WTC11 (cell line): ENCODE measurements at regions not wholly inside any gene's neighbourhood (a gene's known extent, or its start where the extent isn't known, plus 50 kb on each side); places are given as distances from the start of the nearest gene placed in this dataset.

ENCODE experiments used
- ATAC-seq: fragments of 200-7000 bp; cut with Tn5 transposase; 2 replicates; pipeline ENCODE4 v1.10.0; 2021; ENCODE audit warnings: mild to moderate bottlenecking, moderate library complexity
- CTCF ChIA-PET: fragments of 300-600 bp; sonication (Branson Sonifier 250); formaldehyde crosslinking; loops from one replicate; lab custom pipeline; 2021; ENCODE audit warnings: antibody characterized with exemption; lab: Charles Lee
- POLR2A ChIA-PET: fragments of 350-600 bp; sonication (Branson Sonifier 250); formaldehyde crosslinking; loops from one replicate; lab custom pipeline; 2021; ENCODE audit warnings: antibody characterized with exemption; lab: Charles Lee
- DNase-seq: peaks from one replicate; pipeline ENCODE4 v3.0.0; 2021; ENCODE audit warnings: low spot score
- H3K27ac Mint-ChIP-seq: 2 replicates; pipeline ENCODE4 v1.8.0; 2021; ENCODE audit warnings: mixed read lengths
- H3K27me3 Mint-ChIP-seq: 2 replicates; pipeline ENCODE4 v1.8.0; 2021; ENCODE audit warnings: low read depth, mild to moderate bottlenecking, moderate library complexity, mixed read lengths
- H3K36me3 Mint-ChIP-seq: 2 replicates; pipeline ENCODE4 v1.8.0; 2021; ENCODE audit warnings: mixed read lengths
- H3K4me1 Mint-ChIP-seq: 2 replicates; pipeline ENCODE4 v1.8.0; 2022; ENCODE audit warnings: mixed read lengths
- H3K4me3 Mint-ChIP-seq: 2 replicates; pipeline ENCODE4 v1.8.0; 2021; ENCODE audit warnings: mild to moderate bottlenecking, moderate library complexity, mixed read lengths
- H3K9me3 Mint-ChIP-seq: 2 replicates; pipeline ENCODE4 v1.8.0; 2021; ENCODE audit warnings: mixed read lengths
- AFF4 ChIP-seq: sonication (generic); formaldehyde crosslinking; IDR thresholded peaks from 2 replicates; pipeline ENCODE4 v1.8.1; 2023; ENCODE audit warnings: mild to moderate bottlenecking, missing genetic modification reagents, borderline replicate concordance
- ARID4B ChIP-seq: sonication (generic); formaldehyde crosslinking; IDR thresholded peaks from 2 replicates; pipeline ENCODE4 v1.8.0; 2023; ENCODE audit warnings: missing genetic modification reagents, mild to moderate bottlenecking, borderline replicate concordance
- CDX4 ChIP-seq: fragments of 250-450 bp; sonication (Bioruptor Pico); IDR thresholded peaks from 2 replicates; pipeline ENCODE4 v1.9.0; 2021; ENCODE audit warnings: moderate library complexity, mild to moderate bottlenecking, inconsistent platforms, borderline replicate concordance
- E2F1 ChIP-seq: sonication (generic); formaldehyde crosslinking; IDR thresholded peaks from 2 replicates; pipeline ENCODE4 v1.8.0; 2022; ENCODE audit warnings: mild to moderate bottlenecking, missing genetic modification reagents
- FOXP4 ChIP-seq: sonication (generic); formaldehyde crosslinking; IDR thresholded peaks from 2 replicates; pipeline ENCODE4 v1.8.0; 2022; ENCODE audit warnings: mild to moderate bottlenecking, missing genetic modification reagents
- GRHL2 ChIP-seq: fragments of 250-450 bp; sonication (Bioruptor Pico); IDR thresholded peaks from 2 replicates; pipeline ENCODE4 v1.8.0; 2022; ENCODE audit warnings: mild to moderate bottlenecking, moderate library complexity; ENCODE audit not compliant: insufficient replicate concordance, severe bottlenecking
- IRF1 ChIP-seq: sonication (generic); formaldehyde crosslinking; IDR thresholded peaks from 2 replicates; pipeline ENCODE4 v1.8.0; 2023; ENCODE audit warnings: missing genetic modification reagents
- KAT7 ChIP-seq: sonication (generic); formaldehyde crosslinking; IDR thresholded peaks from 2 replicates; pipeline ENCODE4 v1.8.1; 2023; ENCODE audit warnings: missing genetic modification reagents, mild to moderate bottlenecking, borderline replicate concordance
- NFE2L1 ChIP-seq: sonication (generic); formaldehyde crosslinking; IDR thresholded peaks from 2 replicates; pipeline ENCODE4 v1.8.1; 2023; ENCODE audit warnings: missing genetic modification reagents
- NR2C2 ChIP-seq: sonication (generic); formaldehyde crosslinking; IDR thresholded peaks from 2 replicates; pipeline ENCODE4 v1.8.0; 2022; ENCODE audit warnings: mild to moderate bottlenecking, missing genetic modification reagents
- NR3C1 ChIP-seq: sonication (generic); formaldehyde crosslinking; conservative IDR thresholded peaks from 2 replicates; pipeline ENCODE4 v1.8.1; 2023; ENCODE audit warnings: low read depth, mild to moderate bottlenecking, missing genetic modification reagents
- PRRX2 ChIP-seq: fragments of 250-450 bp; sonication (Bioruptor Pico); IDR thresholded peaks from 2 replicates; pipeline ENCODE4 v1.8.0; 2021; ENCODE audit warnings: mild to moderate bottlenecking
- TEAD1 ChIP-seq: sonication (generic); formaldehyde crosslinking; IDR thresholded peaks from 2 replicates; pipeline ENCODE4 v1.8.0; 2022; ENCODE audit warnings: mild to moderate bottlenecking, missing genetic modification reagents
- TP53 ChIP-seq: sonication (generic); formaldehyde crosslinking; IDR thresholded peaks from 2 replicates; pipeline ENCODE4 v1.8.1; 2023; ENCODE audit warnings: mild to moderate bottlenecking, missing genetic modification reagents
- ZNF138 ChIP-seq: sonication (generic); formaldehyde crosslinking; conservative IDR thresholded peaks from 2 replicates; pipeline ENCODE4 v1.8.1; 2022; ENCODE audit warnings: mild to moderate bottlenecking, moderate library complexity, missing genetic modification reagents
- ZNF317 ChIP-seq: sonication (generic); formaldehyde crosslinking; IDR thresholded peaks from 2 replicates; pipeline ENCODE4 v1.8.1; 2023; ENCODE audit warnings: low read depth, mild to moderate bottlenecking, moderate library complexity, missing genetic modification reagents, borderline replicate concordance

- TF ChIP-seq GRHL2 (CRISPR knock-in tag) (no peak), TEAD1 (CRISPR knock-in tag) (peak; percentile 32; the same call in 1 of the 2 replicates), NFE2L1 (no peak), TP53 (CRISPR knock-in tag) (0 out of 2 replicates have a peak, but pooled peaks have one; percentile 34)
- TF ChIP-seq, all 79 proteins: peak for 8
These were observed 207.0 kb upstream of the FANCL start (continued) for GRCh38 chr2:58448065-58448507.

- no peak for DNase-seq
- peak; percentile 11 for ATAC-seq
- Mint-ChIP-seq H3K27me3 (no peaks in the 10 kb centered on the region), H3K27ac (peak overlapping the region; percentile 67), H3K4me3 (no peak overlapping the region), H3K9me3 (no peaks in the 10 kb centered on the region), H3K36me3 (no peaks in the 10 kb centered on the region), H3K4me1 (peaks cover 41% of the 10 kb centered on the region)
- ChIA-PET POLR2A (interaction anchor here (1.1 kb wide), 1 partner anchor 106 kb away, joined by 4 read pairs; no protein-coding TSS in a partner anchor), CTCF (interaction anchor here (0.7 to 4.3 kb wide), 41 partner anchors 9 to 727 kb away, joined by 3 to 58 read pairs (median 4); partner anchors contain the start of genes FANCL and VRK2)
- TF ChIP-seq FOXP4 (CRISPR knock-in tag): no peak
- TF ChIP-seq KAT7 (CRISPR knock-in tag): no peak
- no peak for TF ChIP-seq ARID4B (CRISPR knock-in tag)
- no peak for TF ChIP-seq PRRX2 (CRISPR knock-in tag)
- TF ChIP-seq NR3C1: no peak
- TF ChIP-seq AFF4 (CRISPR knock-in tag): no peak; the same call in 1 of the 2 replicates
- TF ChIP-seq ZNF317 (CRISPR knock-in tag): no peak
These were observed 206.5 kb upstream of the FANCL start for GRCh38 chr2:58447586-58447985.

GRCh38 chr2:58441643-58442042, 200.5 kb upstream of the FANCL start:
- Mint-ChIP-seq H3K9me3 (no peaks in the 10 kb centered on the region), H3K27ac (no peak overlapping the region), H3K4me1 (peaks cover 21% of the 10 kb centered on the region), H3K27me3 (no peaks in the 10 kb centered on the region), H3K4me3 (no peak overlapping the region), H3K36me3 (no peaks in the 10 kb centered on the region)
- DNase-seq: no peak
- POLR2A ChIA-PET: interaction anchor here (0.7 kb wide), 1 partner anchor 17 kb away, joined by 6 read pairs; no protein-coding TSS in a partner anchor
- CTCF ChIA-PET: interaction anchor here (0.6 to 1.0 kb wide), 2 partner anchors 112 to 536 kb away, joined by 3 read pairs; no protein-coding TSS in a partner anchor
- ATAC-seq: peak; percentile 78
- TF ChIP-seq CDX4 (no peak), NR2C2 (CRISPR knock-in tag) (no peak), E2F1 (CRISPR knock-in tag) (no peak), IRF1 (CRISPR knock-in tag) (no peak), ZNF138 (CRISPR knock-in tag) (no peak)
